Suppressor macrophage treated with lipopolysaccharide for 1 hour (primary cell): ENCODE measurements at regions not wholly inside any gene's neighbourhood (a gene's known extent, or its start where the extent isn't known, plus 50 kb on each side); places are given as distances from the start of the nearest gene placed in this dataset.

Experiments
- DNase-seq, 3 donors: peaks; one replicate each; pipeline ENCODE4 v3.0.0-alpha.2; 2020 to 2022

- no peak for DNase-seq
These were observed 973.1 kb downstream of the TMEM182 start for GRCh38 chr2:103734911-103735310.

GRCh38 chr2:103738108-103738507 is 976.3 kb downstream of the TMEM182 start:
- DNase-seq, result no peak

- no peak for DNase-seq
These were observed 976.8 kb downstream of the TMEM182 start for GRCh38 chr2:103738606-103739005.

- DNase-seq, result no peak
These were observed 977.4 kb downstream of the TMEM182 start for GRCh38 chr2:103739186-103739585.

- DNase-seq, result no peak
These were observed 978.1 kb downstream of the TMEM182 start for GRCh38 chr2:103739921-103740320.

- no peak for DNase-seq
These were observed 978.8 kb downstream of the TMEM182 start for GRCh38 chr2:103740631-103741030.

GRCh38 chr2:103743195-103743594 is 981.4 kb downstream of the TMEM182 start:
- no peak for DNase-seq

GRCh38 chr2:103754530-103754929 is 992.7 kb downstream of the TMEM182 start:
- no peak for DNase-seq

GRCh38 chr2:103773884-103774283 is 1012.1 kb downstream of the TMEM182 start:
- DNase-seq, result no peak

- no peak for DNase-seq
These were observed 1018.4 kb downstream of the TMEM182 start for GRCh38 chr2:103780088-103780702.

GRCh38 chr2:103781313-103781712 is 1019.5 kb downstream of the TMEM182 start:
- no peak for DNase-seq

GRCh38 chr2:103784261-103784660 is 1022.4 kb downstream of the TMEM182 start:
- no peak for DNase-seq

- no peak for DNase-seq
These were observed 1023.6 kb downstream of the TMEM182 start for GRCh38 chr2:103785432-103785831.

- no peak for DNase-seq
These were observed 1024.1 kb downstream of the TMEM182 start for GRCh38 chr2:103785956-103786355.

- DNase-seq, result no peak
These were observed 1026.6 kb downstream of the TMEM182 start for GRCh38 chr2:103788389-103788788.

- DNase-seq, result no peak
These were observed 1027.1 kb downstream of the TMEM182 start for GRCh38 chr2:103788951-103789350.

GRCh38 chr2:103789381-103790095 is 1027.7 kb downstream of the TMEM182 start:
- no peak for DNase-seq

- DNase-seq, result no peak
These were observed 1030.2 kb downstream of the TMEM182 start for GRCh38 chr2:103792042-103792441.

- no peak for DNase-seq
These were observed 1036.5 kb downstream of the TMEM182 start for GRCh38 chr2:103798291-103798690.

- no peak for DNase-seq
These were observed 1042.2 kb downstream of the TMEM182 start for GRCh38 chr2:103804013-103804412.

GRCh38 chr2:103805746-103806145 is 1043.9 kb downstream of the TMEM182 start:
- DNase-seq, result no peak

GRCh38 chr2:103808814-103809213 is 1045.1 kb upstream of the POU3F3 start:
- no peak for DNase-seq

- no peak for DNase-seq
These were observed 1044.5 kb upstream of the POU3F3 start for GRCh38 chr2:103809415-103809814.

GRCh38 chr2:103809941-103810441 is 1043.9 kb upstream of the POU3F3 start:
- no peak for DNase-seq

GRCh38 chr2:103810875-103811274 is 1043.0 kb upstream of the POU3F3 start:
- DNase-seq, result no peak
